Vagina (tissue), 2 donors: ENCODE measurements at regions not wholly inside any gene's neighbourhood (a gene's known extent, or its start where the extent isn't known, plus 50 kb on each side); places are given as distances from the start of the nearest gene placed in this dataset.

ENCODE experiments used
- DNase-seq, 2 donors: peaks; one replicate each; pipeline ENCODE4 v3.0.0-alpha.2; 2017; ENCODE audit errors: extremely low spot score in 2 of 2
- H3K27ac ChIP-seq: fragments of 200-600 bp; sonication (generic); one replicate; pipeline ENCODE4 v1.5.1; 2019
- H3K27me3 ChIP-seq: fragments of 200-600 bp; sonication (generic); one replicate; pipeline ENCODE4 v1.5.1; 2019
- H3K36me3 ChIP-seq, 2 donors: fragments of 200-600 bp; sonication (generic); one replicate each; pipeline ENCODE4 v1.5.1; 2017 to 2019
- H3K4me1 ChIP-seq: fragments of 200-600 bp; sonication (generic); one replicate; pipeline ENCODE4 v1.5.1; 2019
- H3K4me3 ChIP-seq, 2 donors: fragments of 200-600 bp; sonication (generic); 1 replicate in 1 of 2; 2 replicates in 1 of 2; pipeline ENCODE4 v1.5.1; 2016 to 2019
- H3K9me3 ChIP-seq: fragments of 200-600 bp; sonication (generic); one replicate; pipeline ENCODE4 v1.5.1; 2019
- POLR2A ChIP-seq, 2 donors: fragments of 450-650 bp; IDR thresholded peaks; one replicate each; pipeline ENCODE4 v1.6.1; 2017; ENCODE audit warnings: antibody characterized with exemption in 2 of 2, mild to moderate bottlenecking in 2 of 2, moderate library complexity in 2 of 2
- POLR2AphosphoS5 ChIP-seq, 2 donors: sonication (generic); formaldehyde crosslinking; IDR thresholded peaks; one replicate each; pipeline ENCODE4 v1.9.0; 2017; ENCODE audit warnings: antibody characterized with exemption in 2 of 2, mild to moderate bottlenecking in 2 of 2, low read depth in 1 of 2; ENCODE audit not compliant: insufficient read depth in 1 of 2
- intact Hi-C: fragments of 100-400 bp; cut with DNase I; formaldehyde crosslinking; loops from one replicate; pipeline ENCODE4 v1.15.1; 2023
- TF ChIP-seq, protein P1 (sequence below), 3 experiments: fragments of 450-650 bp in 2 of 3; fragments of 200-600 bp in 1 of 3; sonication (generic) in 1 of 3; IDR thresholded peaks; one replicate each; pipeline ENCODE4 v1.5.1; 2017 to 2019; ENCODE audit warnings: antibody characterized with exemption in 3 of 3, mild to moderate bottlenecking in 2 of 3, moderate library complexity in 2 of 3

DNA sequence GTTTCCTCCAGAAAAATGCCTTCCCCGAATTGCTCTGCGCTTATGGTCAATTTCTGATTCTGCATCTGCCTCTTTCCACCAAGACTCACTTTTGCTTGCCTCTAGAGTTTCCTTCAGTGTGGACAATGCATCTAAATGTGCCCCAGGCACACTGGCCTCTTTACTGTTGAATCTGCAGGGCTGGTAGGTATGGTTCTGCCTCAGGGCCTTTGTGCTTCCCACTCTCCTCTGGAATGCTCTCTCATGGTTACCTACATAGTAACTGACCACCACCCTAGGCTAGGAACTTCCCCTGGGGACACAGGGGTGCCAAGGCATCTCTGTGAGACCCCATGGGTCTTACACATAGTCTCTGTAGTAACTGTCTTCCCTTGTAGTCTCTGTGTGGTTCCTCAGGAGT is 1258.6 kb downstream of the CDH12 start:
- H3K4me3 ChIP-seq, result no peak overlapping the region
- no peak for DNase-seq
- no peaks in the 10 kb centered on the region for H3K27me3 ChIP-seq
- no peaks in the 10 kb centered on the region for H3K9me3 ChIP-seq
- intact Hi-C loops, result no loop called here
- H3K36me3 ChIP-seq, result no peaks in the 10 kb centered on the region
- H3K27ac ChIP-seq, result no peak overlapping the region
- TF ChIP-seq POLR2AphosphoS5 (IDR thresholded peaks at IDR 0.05; ENCODE audit: insufficient read depth in 1 of 2, low read depth in 1 of 2), result no peak
- TF ChIP-seq, protein P1, sequence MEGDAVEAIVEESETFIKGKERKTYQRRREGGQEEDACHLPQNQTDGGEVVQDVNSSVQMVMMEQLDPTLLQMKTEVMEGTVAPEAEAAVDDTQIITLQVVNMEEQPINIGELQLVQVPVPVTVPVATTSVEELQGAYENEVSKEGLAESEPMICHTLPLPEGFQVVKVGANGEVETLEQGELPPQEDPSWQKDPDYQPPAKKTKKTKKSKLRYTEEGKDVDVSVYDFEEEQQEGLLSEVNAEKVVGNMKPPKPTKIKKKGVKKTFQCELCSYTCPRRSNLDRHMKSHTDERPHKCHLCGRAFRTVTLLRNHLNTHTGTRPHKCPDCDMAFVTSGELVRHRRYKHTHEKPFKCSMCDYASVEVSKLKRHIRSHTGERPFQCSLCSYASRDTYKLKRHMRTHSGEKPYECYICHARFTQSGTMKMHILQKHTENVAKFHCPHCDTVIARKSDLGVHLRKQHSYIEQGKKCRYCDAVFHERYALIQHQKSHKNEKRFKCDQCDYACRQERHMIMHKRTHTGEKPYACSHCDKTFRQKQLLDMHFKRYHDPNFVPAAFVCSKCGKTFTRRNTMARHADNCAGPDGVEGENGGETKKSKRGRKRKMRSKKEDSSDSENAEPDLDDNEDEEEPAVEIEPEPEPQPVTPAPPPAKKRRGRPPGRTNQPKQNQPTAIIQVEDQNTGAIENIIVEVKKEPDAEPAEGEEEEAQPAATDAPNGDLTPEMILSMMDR (IDR thresholded peaks at IDR 0.05), result no peak
- no peak for TF ChIP-seq POLR2A (IDR thresholded peaks at IDR 0.05)
- no peaks in the 10 kb centered on the region for H3K4me1 ChIP-seq

DNA sequence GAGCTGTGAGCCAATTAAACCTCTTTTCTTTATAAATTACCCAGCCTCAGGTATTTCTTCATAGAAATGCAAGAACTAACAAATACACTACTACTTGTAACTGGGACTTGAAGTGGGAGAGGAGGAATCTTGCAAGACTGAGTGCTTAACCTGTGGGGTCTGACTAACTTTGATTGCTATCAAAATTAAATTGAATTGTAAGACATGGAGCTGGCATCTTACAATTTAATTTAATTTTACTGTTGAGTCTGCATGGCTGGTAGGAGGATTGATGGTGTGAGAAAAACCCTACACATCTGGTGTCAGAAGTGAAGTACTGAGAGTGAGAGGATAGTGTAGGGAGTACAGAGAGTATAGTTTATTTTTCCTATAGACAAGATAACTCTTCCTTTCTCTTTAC is 1259.9 kb downstream of the CDH12 start:
- H3K9me3 ChIP-seq, result no peaks in the 10 kb centered on the region
- no peak for DNase-seq
- no peak overlapping the region for H3K27ac ChIP-seq
- intact Hi-C loops, result no loop called here
- TF ChIP-seq, protein P1 (IDR thresholded peaks at IDR 0.05), result no peak
- TF ChIP-seq POLR2AphosphoS5 (IDR thresholded peaks at IDR 0.05; ENCODE audit: insufficient read depth in 1 of 2, low read depth in 1 of 2) (no peak), POLR2A (IDR thresholded peaks at IDR 0.05) (no peak)
- no peaks in the 10 kb centered on the region for H3K27me3 ChIP-seq
- H3K36me3 ChIP-seq, result no peaks in the 10 kb centered on the region
- no peaks in the 10 kb centered on the region for H3K4me1 ChIP-seq
- H3K4me3 ChIP-seq, result no peak overlapping the region

DNA sequence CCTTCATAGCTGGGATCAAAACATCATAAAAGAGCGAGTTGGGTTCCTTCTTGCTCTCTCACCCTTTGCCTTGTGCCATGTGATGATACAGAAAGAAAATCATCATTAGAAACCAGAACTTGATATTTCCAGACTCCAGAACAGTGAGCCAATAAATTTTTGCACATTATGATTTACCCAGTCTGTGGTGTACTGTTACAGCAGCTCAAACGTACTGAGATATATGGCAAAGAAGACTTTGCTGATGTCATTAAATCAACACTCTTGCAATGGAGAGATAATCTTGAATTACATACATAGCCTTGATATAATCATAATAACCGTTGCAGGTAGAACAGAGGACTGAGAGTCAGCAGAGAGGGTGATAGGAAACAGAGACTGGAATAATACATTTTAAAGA is 1271.6 kb downstream of the CDH12 start:
- no peak for DNase-seq
- Histone ChIP-seq H3K36me3 (no peaks in the 10 kb centered on the region), H3K9me3 (no peaks in the 10 kb centered on the region), H3K4me1 (no peaks in the 10 kb centered on the region), H3K27ac (no peak overlapping the region), H3K27me3 (no peaks in the 10 kb centered on the region), H3K4me3 (no peak overlapping the region)
- intact Hi-C loops, result no loop called here
- TF ChIP-seq, protein P1 (IDR thresholded peaks at IDR 0.05), result no peak
- TF ChIP-seq POLR2A (IDR thresholded peaks at IDR 0.05) (no peak), POLR2AphosphoS5 (IDR thresholded peaks at IDR 0.05; ENCODE audit: insufficient read depth in 1 of 2, low read depth in 1 of 2) (no peak)

DNA sequence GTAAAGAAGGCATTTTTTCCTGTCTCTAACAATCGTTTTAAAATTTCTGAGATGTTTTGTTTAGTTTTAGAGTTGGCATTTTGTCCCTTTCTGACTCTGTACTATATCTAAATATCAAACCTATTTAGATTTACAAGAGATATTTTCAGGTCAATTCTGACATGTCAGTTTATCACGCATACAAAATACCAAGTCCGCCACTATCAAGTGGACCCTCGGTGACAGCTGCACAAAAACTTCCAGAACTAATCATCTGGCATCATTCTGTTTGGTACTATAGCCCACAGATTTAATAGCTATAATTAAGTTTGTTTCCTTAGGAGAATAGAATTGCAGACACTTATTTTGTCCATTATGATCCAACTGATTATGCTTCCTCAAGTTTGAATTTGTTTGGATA is 1278.2 kb downstream of the CDH12 start:
- DNase-seq, result no peak
- no peak overlapping the region for H3K27ac ChIP-seq
- H3K9me3 ChIP-seq, result no peaks in the 10 kb centered on the region
- TF ChIP-seq POLR2A (IDR thresholded peaks at IDR 0.05), result no peak
- TF ChIP-seq POLR2AphosphoS5 (IDR thresholded peaks at IDR 0.05; ENCODE audit: insufficient read depth in 1 of 2, low read depth in 1 of 2), result no peak
- TF ChIP-seq, protein P1 (IDR thresholded peaks at IDR 0.05), result no peak
- H3K4me1 ChIP-seq, result no peaks in the 10 kb centered on the region
- no peaks in the 10 kb centered on the region for H3K27me3 ChIP-seq
- H3K4me3 ChIP-seq, result no peak overlapping the region
- intact Hi-C loops, result no loop called here
- H3K36me3 ChIP-seq, result no peaks in the 10 kb centered on the region

DNA sequence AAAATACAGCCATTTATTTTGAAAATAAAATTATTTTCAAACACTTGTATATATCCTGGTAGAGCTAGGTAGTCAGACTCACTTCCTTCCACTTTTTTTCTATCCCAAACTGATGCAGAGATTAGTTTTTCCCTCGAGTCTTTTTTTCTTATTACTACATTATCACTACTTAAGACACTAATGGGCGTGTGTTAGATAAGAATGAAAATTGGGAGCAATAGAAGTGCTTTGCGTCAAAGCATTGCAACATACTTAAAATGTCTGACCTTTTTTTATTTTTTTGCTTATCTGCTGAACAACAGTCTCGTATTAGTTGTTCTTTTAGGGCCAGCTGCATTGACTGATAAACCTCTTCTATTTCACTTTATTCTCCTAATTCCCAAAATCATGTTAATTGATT is 1278.7 kb downstream of the CDH12 start:
- H3K27me3 ChIP-seq, result no peaks in the 10 kb centered on the region
- no peak overlapping the region for H3K4me3 ChIP-seq
- no peak for DNase-seq
- no peak overlapping the region for H3K27ac ChIP-seq
- no peaks in the 10 kb centered on the region for H3K4me1 ChIP-seq
- H3K9me3 ChIP-seq, result no peaks in the 10 kb centered on the region
- TF ChIP-seq, protein P1 (IDR thresholded peaks at IDR 0.05), result no peak
- no peak for TF ChIP-seq POLR2AphosphoS5 (IDR thresholded peaks at IDR 0.05; ENCODE audit: insufficient read depth in 1 of 2, low read depth in 1 of 2)
- TF ChIP-seq POLR2A (IDR thresholded peaks at IDR 0.05), result no peak
- intact Hi-C loops, result no loop called here
- H3K36me3 ChIP-seq, result no peaks in the 10 kb centered on the region
